ENCODE measurements at regions not wholly inside any gene's neighbourhood (a gene's known extent, or its start where the extent isn't known, plus 50 kb on each side); places are given as distances from the start of the nearest gene placed in this dataset.

DNA sequence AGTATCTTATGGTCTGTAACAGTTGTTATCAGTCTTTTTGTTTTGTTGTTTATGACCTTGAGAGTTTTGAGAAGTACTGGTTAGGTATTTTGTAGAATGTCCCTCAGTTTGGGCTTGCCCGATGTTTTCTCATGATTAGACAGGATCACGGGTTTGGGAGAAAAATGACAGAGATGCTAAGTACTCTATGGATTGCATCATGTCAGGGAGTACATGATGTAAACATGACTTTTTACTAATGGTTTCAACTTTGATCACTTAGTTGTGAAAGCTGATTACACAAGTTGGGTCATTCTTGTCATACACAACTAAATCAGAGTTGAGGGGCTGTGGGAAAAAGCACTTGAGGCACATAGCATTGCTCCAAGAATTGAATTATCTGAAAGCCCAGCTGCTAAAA lies 94.7 kb upstream of the SIAH1 start:
- ChIA-PET CTCF (no interaction called here), POLR2A (ENCODE audit: low non-redundant PET) (no interaction called here)
- Histone ChIP-seq H3K4me3 (ENCODE audit: low read depth, low read length, poor library complexity, severe bottlenecking) (no peak overlapping the region), H3K9me3 (ENCODE audit: low read depth, low read length, poor library complexity, severe bottlenecking) (no peaks in the 10 kb centered on the region), H3K36me3 (ENCODE audit: insufficient read depth, low read length, poor library complexity, severe bottlenecking) (no peaks in the 10 kb centered on the region), H3K27ac (ENCODE audit: low read depth, low read length, poor library complexity, severe bottlenecking) (no peak overlapping the region), H3K27me3 (replicated peaks; ENCODE audit: insufficient read depth, low read depth, low read length, poor library complexity) (no peaks in the 10 kb centered on the region), H3K4me1 (ENCODE audit: insufficient read depth, low read length, poor library complexity, severe bottlenecking) (peaks cover 11% of the 10 kb centered on the region)
- DNase-seq (ENCODE audit: low spot score) = no peak
- no TSS peak for BruUV-seq (replicated peaks)
- no peak for TF ChIP-seq EZH2 (IDR thresholded peaks at IDR 0.05; ENCODE audit: borderline replicate concordance, low read depth, low read length, poor library complexity, severe bottlenecking)
- TF ChIP-seq, protein P1, sequence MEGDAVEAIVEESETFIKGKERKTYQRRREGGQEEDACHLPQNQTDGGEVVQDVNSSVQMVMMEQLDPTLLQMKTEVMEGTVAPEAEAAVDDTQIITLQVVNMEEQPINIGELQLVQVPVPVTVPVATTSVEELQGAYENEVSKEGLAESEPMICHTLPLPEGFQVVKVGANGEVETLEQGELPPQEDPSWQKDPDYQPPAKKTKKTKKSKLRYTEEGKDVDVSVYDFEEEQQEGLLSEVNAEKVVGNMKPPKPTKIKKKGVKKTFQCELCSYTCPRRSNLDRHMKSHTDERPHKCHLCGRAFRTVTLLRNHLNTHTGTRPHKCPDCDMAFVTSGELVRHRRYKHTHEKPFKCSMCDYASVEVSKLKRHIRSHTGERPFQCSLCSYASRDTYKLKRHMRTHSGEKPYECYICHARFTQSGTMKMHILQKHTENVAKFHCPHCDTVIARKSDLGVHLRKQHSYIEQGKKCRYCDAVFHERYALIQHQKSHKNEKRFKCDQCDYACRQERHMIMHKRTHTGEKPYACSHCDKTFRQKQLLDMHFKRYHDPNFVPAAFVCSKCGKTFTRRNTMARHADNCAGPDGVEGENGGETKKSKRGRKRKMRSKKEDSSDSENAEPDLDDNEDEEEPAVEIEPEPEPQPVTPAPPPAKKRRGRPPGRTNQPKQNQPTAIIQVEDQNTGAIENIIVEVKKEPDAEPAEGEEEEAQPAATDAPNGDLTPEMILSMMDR (conservative IDR thresholded peaks at IDR 0.05; ENCODE audit: low read depth, low read length) = no peak
- intact Hi-C loops (cut with micrococcal nuclease; ENCODE audit: unreplicated experiment) = no loop called here

DNA sequence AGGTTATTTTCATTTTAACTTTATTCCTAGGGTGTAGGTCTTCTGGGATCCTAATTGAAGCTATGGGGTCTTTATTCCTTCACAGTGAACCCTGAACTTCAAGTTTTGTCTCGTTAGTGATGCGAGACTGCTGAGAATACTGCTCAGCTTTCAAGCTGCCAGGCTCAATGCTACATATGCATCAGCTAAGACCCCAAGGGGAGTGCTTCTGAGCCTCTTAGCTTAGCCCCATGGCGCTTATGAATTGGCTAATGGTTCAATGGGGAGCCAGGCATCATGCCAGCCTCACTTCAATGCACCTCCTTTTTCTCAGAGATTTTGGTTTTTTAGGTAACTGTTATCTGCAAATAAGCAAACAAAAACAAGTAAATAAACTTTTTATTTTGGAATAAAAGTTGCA lies 94.1 kb upstream of the SIAH1 start:
- ChIA-PET CTCF (no interaction called here), POLR2A (ENCODE audit: low non-redundant PET) (no interaction called here)
- no peaks in the 10 kb centered on the region for H3K36me3 ChIP-seq (ENCODE audit: insufficient read depth, low read length, poor library complexity, severe bottlenecking)
- H3K27ac ChIP-seq (ENCODE audit: low read depth, low read length, poor library complexity, severe bottlenecking) = no peak overlapping the region
- intact Hi-C loops (cut with micrococcal nuclease; ENCODE audit: unreplicated experiment) = no loop called here
- TF ChIP-seq EZH2 (IDR thresholded peaks at IDR 0.05; ENCODE audit: borderline replicate concordance, low read depth, low read length, poor library complexity, severe bottlenecking) = no peak
- TF ChIP-seq, protein P1 (conservative IDR thresholded peaks at IDR 0.05; ENCODE audit: low read depth, low read length) = no peak
- H3K4me3 ChIP-seq (ENCODE audit: low read depth, low read length, poor library complexity, severe bottlenecking) = no peak overlapping the region
- no peak for DNase-seq (ENCODE audit: low spot score)
- no peaks in the 10 kb centered on the region for H3K27me3 ChIP-seq (replicated peaks; ENCODE audit: insufficient read depth, low read depth, low read length, poor library complexity)
- H3K4me1 ChIP-seq (ENCODE audit: insufficient read depth, low read length, poor library complexity, severe bottlenecking) = peaks cover 11% of the 10 kb centered on the region
- BruUV-seq (replicated peaks) = no TSS peak
- H3K9me3 ChIP-seq (ENCODE audit: low read depth, low read length, poor library complexity, severe bottlenecking) = no peaks in the 10 kb centered on the region

DNA sequence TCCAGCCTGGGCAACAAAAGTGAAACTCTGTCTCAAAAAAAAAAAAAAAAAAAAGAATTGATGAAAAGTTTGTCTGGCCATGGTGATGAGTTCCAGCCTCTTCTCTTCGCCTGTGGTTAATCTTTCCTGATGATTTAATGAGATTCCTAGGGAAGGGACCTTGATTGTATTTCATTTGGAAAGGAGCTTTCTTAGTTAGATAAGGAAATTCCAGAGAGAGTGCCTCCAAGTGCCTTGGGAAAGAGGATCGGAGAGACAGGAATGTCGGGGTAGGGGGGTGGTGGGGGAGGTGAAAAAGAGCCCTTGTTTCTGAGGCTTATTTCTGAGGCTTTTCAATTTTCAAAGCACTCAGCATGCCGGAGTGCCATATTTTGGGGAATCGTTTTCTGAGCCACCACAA lies 93.2 kb upstream of the SIAH1 start:
- ChIA-PET CTCF (no interaction called here), POLR2A (ENCODE audit: low non-redundant PET) (no interaction called here)
- H3K4me3 ChIP-seq (ENCODE audit: low read depth, low read length, poor library complexity, severe bottlenecking) = no peak overlapping the region
- H3K36me3 ChIP-seq (ENCODE audit: insufficient read depth, low read length, poor library complexity, severe bottlenecking) = no peaks in the 10 kb centered on the region
- H3K27ac ChIP-seq (ENCODE audit: low read depth, low read length, poor library complexity, severe bottlenecking) = no peak overlapping the region
- H3K9me3 ChIP-seq (ENCODE audit: low read depth, low read length, poor library complexity, severe bottlenecking) = no peaks in the 10 kb centered on the region
- no TSS peak for BruUV-seq (replicated peaks)
- H3K4me1 ChIP-seq (ENCODE audit: insufficient read depth, low read length, poor library complexity, severe bottlenecking) = peaks cover 11% of the 10 kb centered on the region
- intact Hi-C loops (cut with micrococcal nuclease; ENCODE audit: unreplicated experiment) = no loop called here
- TF ChIP-seq, protein P1 (conservative IDR thresholded peaks at IDR 0.05; ENCODE audit: low read depth, low read length) = no peak
- DNase-seq (ENCODE audit: low spot score) = no peak
- H3K27me3 ChIP-seq (replicated peaks; ENCODE audit: insufficient read depth, low read depth, low read length, poor library complexity) = no peaks in the 10 kb centered on the region
